Suprapubic skin (tissue), 3 donors: ENCODE measurements at regions not wholly inside any gene's neighbourhood (a gene's known extent, or its start where the extent isn't known, plus 50 kb on each side); places are given as distances from the start of the nearest gene placed in this dataset.

Experiments used
- POLR2AphosphoS5 ChIP-seq, 3 donors: sonication (generic); formaldehyde crosslinking; IDR thresholded peaks; one replicate each; pipeline ENCODE4 v1.6.1; 2017; ENCODE audit warnings: antibody characterized with exemption in 3 of 3
- TF ChIP-seq, protein P1 (sequence below), 2 donors: fragments of 200-600 bp in 1 of 2; fragments of 450-650 bp in 1 of 2; sonication (generic) in 1 of 2; IDR thresholded peaks; one replicate each; pipeline ENCODE4 v1.5.1; 2016 to 2019; ENCODE audit warnings: antibody characterized with exemption in 2 of 2, mild to moderate bottlenecking in 1 of 2, moderate library complexity in 1 of 2

DNA sequence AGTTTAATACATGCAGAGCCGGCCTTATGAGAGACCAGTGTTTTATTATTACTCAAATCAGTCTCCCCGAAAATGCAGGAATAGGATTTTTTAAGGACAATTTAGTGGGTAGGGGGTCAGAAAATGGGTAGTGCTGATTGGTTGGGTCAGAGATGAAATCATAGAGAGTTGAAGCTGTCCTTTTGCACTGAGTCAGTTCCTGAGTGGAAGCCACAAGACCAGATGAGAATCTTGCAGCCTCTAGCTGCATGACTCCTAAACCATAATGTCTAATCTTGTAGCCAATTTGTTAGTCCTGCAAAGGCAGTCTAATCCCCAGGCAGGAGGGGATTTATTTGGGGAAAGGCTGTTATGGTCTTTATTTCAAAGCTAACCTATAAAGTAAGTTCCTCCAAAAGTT, 1163.9 kb downstream of the DIAPH3 start:
- TF ChIP-seq, protein P1, sequence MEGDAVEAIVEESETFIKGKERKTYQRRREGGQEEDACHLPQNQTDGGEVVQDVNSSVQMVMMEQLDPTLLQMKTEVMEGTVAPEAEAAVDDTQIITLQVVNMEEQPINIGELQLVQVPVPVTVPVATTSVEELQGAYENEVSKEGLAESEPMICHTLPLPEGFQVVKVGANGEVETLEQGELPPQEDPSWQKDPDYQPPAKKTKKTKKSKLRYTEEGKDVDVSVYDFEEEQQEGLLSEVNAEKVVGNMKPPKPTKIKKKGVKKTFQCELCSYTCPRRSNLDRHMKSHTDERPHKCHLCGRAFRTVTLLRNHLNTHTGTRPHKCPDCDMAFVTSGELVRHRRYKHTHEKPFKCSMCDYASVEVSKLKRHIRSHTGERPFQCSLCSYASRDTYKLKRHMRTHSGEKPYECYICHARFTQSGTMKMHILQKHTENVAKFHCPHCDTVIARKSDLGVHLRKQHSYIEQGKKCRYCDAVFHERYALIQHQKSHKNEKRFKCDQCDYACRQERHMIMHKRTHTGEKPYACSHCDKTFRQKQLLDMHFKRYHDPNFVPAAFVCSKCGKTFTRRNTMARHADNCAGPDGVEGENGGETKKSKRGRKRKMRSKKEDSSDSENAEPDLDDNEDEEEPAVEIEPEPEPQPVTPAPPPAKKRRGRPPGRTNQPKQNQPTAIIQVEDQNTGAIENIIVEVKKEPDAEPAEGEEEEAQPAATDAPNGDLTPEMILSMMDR (IDR thresholded peaks at IDR 0.05) = no peak
- no peak for TF ChIP-seq POLR2AphosphoS5 (IDR thresholded peaks at IDR 0.05)
